HG02678 (cell line): ENCODE measurements at regions not wholly inside any gene's neighbourhood (a gene's known extent, or its start where the extent isn't known, plus 50 kb on each side); places are given as distances from the start of the nearest gene placed in this dataset.
"Not testable (repeated sequence)": the region's sequence is repeated elsewhere in the genome, so short reads cannot be mapped to it uniquely, and the experiment has no call there.

Experiments used
- ATAC-seq: cut with Tn5 transposase; IDR thresholded peaks from one replicate; pipeline ENCODE4 v1.9.1; 2021; ENCODE audit warnings: mild to moderate bottlenecking, moderate library complexity; ENCODE audit not compliant: unreplicated experiment

DNA sequence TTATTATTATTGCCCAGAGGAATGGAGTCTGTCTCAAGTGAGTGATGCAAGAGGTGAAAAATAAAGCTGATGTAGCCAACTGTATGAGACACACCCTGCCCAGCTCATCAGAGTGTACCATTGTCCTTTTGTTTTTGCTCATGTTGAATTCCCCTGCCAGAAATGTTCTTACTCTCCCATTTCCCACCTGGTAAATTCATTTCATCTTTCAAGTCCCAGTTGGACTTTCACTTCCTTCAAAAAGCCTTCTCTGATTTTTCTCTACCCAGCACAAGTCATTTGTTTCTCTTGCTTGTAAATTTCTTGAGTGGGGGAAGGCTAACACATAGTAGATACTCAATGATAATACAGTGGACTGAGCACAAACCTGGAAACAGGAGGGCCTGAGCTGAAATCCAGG lies 394.5 kb upstream of the ZNF462 start:
- peak; percentile 79 for ATAC-seq

DNA sequence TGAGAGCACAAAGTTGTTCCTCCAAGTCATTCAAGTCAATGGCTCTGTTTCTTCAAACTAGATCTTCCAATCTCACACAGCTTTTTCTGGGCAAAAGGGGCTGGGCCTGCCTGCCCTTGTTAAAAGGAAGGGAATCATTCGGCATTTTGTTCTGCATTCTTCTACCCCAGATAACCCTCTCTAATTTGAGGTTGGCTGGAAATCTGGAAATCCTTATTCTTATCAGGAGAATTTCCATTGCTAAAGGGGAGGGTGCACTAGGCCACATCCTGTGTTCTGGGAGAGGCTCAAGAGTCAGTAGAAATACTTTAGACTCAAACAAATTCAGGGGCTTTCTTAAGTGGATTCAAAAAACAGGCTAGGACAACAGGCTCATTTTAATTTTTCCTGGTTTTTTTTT lies 384.7 kb upstream of the ZNF462 start:
- ATAC-seq, result no peak

DNA sequence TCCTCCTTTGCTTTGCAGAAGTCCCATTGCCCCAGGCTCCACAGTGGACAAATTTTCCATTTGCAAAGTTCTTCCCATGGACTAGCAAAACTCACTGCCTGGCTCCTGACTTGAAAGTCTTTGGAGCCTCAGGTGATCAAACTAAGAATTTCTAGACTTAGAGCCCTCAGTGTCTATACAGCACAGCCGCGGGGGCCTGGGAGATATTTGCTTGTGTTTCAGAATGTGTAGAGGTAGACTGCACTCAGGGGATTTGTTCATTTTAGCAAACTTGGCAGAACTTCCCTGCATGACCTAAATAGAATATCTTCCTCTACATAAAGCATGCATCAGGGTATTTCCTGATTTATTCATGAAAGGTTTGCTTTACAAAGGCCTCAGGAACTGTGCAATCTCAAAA lies 384.2 kb upstream of the ZNF462 start:
- no peak for ATAC-seq

GRCh38 chr9:106479679-106480078 lies 383.3 kb upstream of the ZNF462 start:
- ATAC-seq, result no peak

GRCh38 chr9:106481013-106481609 lies 381.9 kb upstream of the ZNF462 start:
- no peak for ATAC-seq

GRCh38 chr9:106482733-106483132 lies 380.2 kb upstream of the ZNF462 start:
- ATAC-seq, result peak; percentile 59

DNA sequence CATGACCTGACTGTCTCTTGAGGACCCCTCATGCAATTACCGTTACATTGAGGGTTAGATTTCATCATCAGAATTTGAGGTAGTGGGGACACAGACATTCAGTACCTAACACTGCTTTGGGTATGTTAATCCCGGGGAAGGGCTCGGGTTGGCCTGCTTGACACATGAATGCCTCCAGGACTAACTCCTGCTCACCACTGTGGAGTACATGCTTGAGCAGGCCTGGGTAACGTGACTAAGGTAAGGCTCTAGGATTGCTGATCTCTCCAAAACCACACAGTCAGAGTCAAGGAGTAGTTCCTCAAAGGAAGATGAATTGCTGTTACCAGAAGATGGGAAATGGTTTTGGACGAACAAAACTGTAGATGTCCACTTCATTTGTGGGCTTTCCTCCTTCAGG lies 376.3 kb upstream of the ZNF462 start:
- no peak for ATAC-seq

DNA sequence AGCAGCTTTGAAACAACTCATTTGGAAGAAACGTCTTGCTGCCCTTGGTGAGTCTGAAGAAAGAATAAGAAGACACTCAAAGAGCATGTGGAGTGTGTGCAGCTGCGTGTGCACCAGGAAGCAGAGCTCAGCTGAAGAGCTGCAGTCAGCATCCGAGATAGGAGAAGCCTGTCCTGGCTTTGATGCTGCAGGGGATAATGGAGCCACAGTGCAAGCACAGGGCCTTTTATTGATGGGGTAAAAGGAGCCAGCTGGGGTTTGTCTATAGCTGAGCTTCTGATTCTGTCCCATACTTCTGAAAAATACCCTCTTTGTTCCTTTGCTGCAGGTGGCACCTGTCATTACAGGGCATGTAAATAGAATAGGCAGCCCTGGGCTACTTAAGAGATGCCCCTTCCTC lies 375.7 kb upstream of the ZNF462 start:
- no peak for ATAC-seq

GRCh38 chr9:106492126-106492525 lies 370.8 kb upstream of the ZNF462 start:
- not testable (repeated sequence) for ATAC-seq

- no peak for ATAC-seq
These were observed 362.8 kb upstream of the ZNF462 start for GRCh38 chr9:106500171-106500570.

- not testable (repeated sequence) for ATAC-seq
These were observed 361.8 kb upstream of the ZNF462 start for GRCh38 chr9:106501210-106501609.

DNA sequence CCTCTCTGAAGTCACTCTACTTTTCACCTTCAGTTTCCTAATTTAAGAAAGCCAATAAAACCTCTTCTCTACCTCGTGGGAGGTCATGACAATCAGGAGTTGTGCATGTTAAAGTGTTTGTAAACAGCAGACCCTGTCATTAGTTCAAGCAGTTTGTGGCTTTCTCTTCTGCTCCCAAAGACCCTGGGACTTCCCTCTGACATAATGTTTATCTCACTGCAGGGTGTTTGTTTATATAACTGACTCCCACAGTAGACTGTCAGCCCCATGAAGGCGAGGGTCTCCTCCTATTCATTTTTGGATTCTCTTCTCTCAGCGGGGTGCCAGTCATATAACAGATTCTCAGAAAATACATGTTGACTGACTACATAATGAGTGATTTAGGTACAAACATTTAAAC lies 360.0 kb upstream of the ZNF462 start:
- ATAC-seq, result no peak

DNA sequence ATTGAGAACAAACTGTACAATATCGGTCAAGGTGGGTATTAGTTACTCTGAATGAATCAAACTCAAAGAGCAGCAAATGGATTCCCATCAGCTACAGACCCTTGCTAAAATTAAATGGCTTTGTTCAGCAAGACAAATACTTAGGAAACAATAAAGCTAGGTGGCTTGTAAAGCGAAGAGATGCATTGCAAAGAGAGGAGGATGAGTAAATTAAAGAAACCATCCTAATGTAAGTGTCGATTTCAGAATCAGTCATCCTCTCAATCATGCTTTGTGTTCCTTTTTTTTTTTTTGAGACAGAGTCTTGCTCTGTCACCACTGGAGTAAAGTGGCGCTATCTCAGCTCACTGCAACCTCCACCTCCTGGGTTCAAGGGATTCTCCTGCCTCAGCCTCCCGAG lies 359.2 kb upstream of the ZNF462 start:
- no peak for ATAC-seq

GRCh38 chr9:106526716-106527204 lies 336.2 kb upstream of the ZNF462 start:
- ATAC-seq, result no peak

- ATAC-seq, result no peak
These were observed 334.8 kb upstream of the ZNF462 start for GRCh38 chr9:106528158-106528557.

GRCh38 chr9:106529616-106530015 lies 333.4 kb upstream of the ZNF462 start:
- no peak for ATAC-seq

DNA sequence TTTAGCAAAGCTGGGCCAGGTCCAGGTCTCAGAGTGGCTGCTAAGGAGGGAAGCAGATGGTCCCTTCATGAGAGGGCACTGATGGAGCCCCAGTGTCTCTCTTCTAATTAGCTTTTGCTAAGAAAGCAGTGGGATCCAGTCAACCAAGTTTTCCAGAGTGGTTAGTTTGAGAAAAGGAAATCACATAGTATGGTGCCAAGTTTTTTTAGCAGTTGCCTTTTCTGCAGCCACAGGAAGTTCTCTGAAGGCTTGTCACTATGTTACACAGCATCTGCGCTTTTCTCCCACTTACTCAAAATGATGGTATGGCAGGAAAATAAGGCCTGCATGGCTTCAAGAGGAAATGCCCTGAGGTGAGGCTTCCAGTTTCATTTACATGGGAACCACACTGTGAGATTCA lies 331.5 kb upstream of the ZNF462 start:
- ATAC-seq, result no peak

DNA sequence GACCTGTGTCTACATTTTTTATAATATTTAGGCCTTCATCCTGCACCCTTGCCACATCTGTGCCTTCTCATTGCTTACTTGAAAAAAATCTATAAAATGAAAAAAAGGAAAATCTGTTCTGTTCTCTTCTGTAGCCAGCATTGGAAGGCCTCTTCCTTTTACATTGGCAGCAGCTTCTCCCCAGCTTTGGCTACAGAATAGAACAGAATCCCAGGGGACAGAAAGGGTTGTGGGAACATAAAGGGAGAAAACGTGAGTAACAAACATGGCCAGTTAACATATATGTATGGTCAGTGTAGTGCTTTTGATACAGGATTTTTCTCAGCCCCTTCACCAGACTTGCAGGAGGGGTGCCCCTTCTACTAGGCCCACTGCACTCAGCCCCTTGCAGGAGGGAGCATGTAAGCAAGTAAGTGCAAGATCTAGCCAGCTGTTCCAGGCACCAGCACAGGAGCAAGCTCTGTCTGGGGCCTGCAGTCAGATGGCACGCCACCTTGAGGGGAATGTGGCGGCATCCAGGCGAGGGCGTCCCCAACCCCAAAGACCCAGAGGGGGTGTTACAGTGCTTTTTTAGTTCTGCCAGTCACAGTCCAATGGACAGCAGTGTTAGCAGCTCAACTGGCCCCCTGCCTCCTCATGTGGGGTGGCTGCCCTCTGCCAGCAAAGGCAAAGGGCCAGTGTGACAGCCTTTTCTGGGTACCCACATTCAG lies 330.5 kb upstream of the ZNF462 start:
- no peak for ATAC-seq

- ATAC-seq, result no peak
These were observed 328.2 kb upstream of the ZNF462 start for GRCh38 chr9:106534800-106535199.

DNA sequence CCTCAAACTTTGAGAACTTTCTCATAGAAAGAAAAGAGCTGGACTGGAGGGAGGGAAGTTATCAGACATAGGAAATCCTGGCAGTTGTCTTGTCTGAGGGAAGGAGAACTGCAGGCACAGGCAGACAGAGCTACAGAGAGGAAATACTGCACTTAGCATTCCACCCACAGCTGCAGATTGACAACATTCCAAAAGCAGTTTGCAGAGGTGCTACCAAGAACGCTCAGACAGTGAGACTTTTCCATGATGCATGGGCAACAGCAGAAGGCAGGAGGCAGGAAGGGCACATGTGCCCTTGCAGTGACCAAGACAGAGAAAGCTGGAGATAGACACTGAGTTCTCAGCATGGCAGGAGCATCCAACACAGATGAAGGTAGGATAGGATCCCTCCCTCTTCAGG lies 327.5 kb upstream of the ZNF462 start:
- ATAC-seq, result no peak

DNA sequence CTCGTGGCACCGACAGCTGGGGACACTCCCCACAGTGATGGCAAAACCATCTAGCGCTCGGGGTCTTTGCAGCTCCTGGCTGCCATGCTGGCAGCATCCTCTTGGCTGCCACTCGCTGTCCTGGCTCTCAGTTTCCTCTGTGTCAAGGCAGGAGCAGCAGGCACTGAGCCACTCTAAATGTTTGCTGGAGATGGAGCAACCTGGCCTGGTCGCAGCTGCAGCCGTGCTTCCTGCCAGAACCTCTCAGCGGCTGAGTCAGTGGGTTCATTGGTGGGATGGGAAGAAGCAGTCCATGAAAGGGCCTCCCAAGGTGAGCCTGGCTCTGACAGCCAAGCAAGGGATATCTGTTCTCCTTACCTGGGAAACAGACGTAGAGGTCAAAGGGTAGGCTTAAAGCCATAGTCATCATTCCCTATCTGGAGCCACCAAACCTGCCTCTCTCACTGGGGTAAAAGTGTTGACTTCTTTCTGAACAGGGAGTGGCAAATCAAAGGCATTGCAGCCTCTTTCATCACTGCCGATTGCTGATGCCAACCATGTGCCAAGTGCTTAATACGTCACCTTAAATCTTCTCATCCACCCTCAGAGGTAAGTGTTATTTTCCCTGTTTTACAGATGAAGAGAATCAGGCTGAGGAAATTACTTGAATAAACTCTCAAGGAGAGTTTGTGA lies 304.8 kb upstream of the ZNF462 start:
- no peak for ATAC-seq

- ATAC-seq, result no peak
These were observed 302.4 kb upstream of the ZNF462 start for GRCh38 chr9:106560540-106560939.
